IMR-90 (cell line): ENCODE measurements at regions not wholly inside any gene's neighbourhood (a gene's known extent, or its start where the extent isn't known, plus 50 kb on each side); places are given as distances from the start of the nearest gene placed in this dataset.

ENCODE experiments used
- ATAC-seq: fragments of 200-7000 bp; cut with Tn5 transposase; 2 replicates; pipeline ENCODE4 v1.9.1; 2020; ENCODE audit warnings: low read depth, mild to moderate bottlenecking, moderate library complexity
- BruUV-seq: library from RNA; stranded (reverse); fragments of 400-500 nt; replicated peaks from 2 replicates; lab custom pipeline; 2021; lab: Mats Ljungman, UMichigan
- CTCF ChIA-PET: fragments of 300-600 bp; formaldehyde crosslinking; extraction: SDS; loops from one replicate; lab custom pipeline; 2021; ENCODE audit warnings: antibody characterized with exemption; lab: Yijun Ruan, JAX
- POLR2A ChIA-PET: fragments of 300-600 bp; sonication (Branson Sonifier 250); formaldehyde crosslinking; loops from one replicate; lab custom pipeline; 2022; ENCODE audit warnings: antibody characterized with exemption; ENCODE audit not compliant: unreplicated experiment; lab: Charles Lee
- DNase-seq: peaks from one replicate; pipeline ENCODE4 v3.0.0; 2013
- H2AFZ ChIP-seq: replicated peaks from 2 replicates; pipeline ENCODE3; 2013; ENCODE audit warnings: low read length, mild to moderate bottlenecking; ENCODE audit not compliant: poor library complexity
- H2AK5ac ChIP-seq: 2 replicates; pipeline ENCODE4 v1.6.1; 2013; ENCODE audit warnings: low read depth, low read length, inconsistent platforms
- H2AK9ac ChIP-seq: replicated peaks from 2 replicates; pipeline ENCODE3; 2013; ENCODE audit warnings: mild to moderate bottlenecking, low read depth, low read length, moderate library complexity; ENCODE audit not compliant: poor library complexity
- H2BK120ac ChIP-seq: 2 replicates; pipeline ENCODE4 v1.6.1; 2013; ENCODE audit warnings: low read depth, low read length, inconsistent platforms
- H2BK15ac ChIP-seq: 3 replicates; pipeline ENCODE4 v1.6.1; 2013; ENCODE audit warnings: low read depth, low read length, inconsistent platforms
- H2BK20ac ChIP-seq: 2 replicates; pipeline ENCODE4 v1.6.1; 2013; ENCODE audit warnings: low read depth, mild to moderate bottlenecking, inconsistent platforms, low read length, moderate library complexity
- H2BK5ac ChIP-seq: 2 replicates; pipeline ENCODE4 v1.6.1; 2013; ENCODE audit warnings: mild to moderate bottlenecking, low read depth, low read length, inconsistent platforms; ENCODE audit not compliant: poor library complexity, severe bottlenecking
- H3K14ac ChIP-seq: replicated peaks from 2 replicates; pipeline ENCODE4 v1.6.1; 2013; ENCODE audit warnings: low read depth, low read length, inconsistent platforms
- H3K18ac ChIP-seq: 2 replicates; pipeline ENCODE4 v1.6.1; 2013; ENCODE audit warnings: low read depth, low read length, control low read depth
- H3K23ac ChIP-seq: 2 replicates; pipeline ENCODE4 v1.6.1; 2013; ENCODE audit warnings: low read depth, low read length, inconsistent platforms
- H3K27ac ChIP-seq: 2 replicates; pipeline ENCODE4 v1.5.1; 2013; ENCODE audit warnings: mild to moderate bottlenecking, control low read depth, low read length; ENCODE audit not compliant: insufficient read depth
- H3K27me3 ChIP-seq: 2 replicates; pipeline ENCODE4 v1.6.1; 2013; ENCODE audit warnings: low read length; ENCODE audit not compliant: control insufficient read depth, insufficient read depth
- H3K36me3 ChIP-seq: 2 replicates; pipeline ENCODE4 v1.6.1; 2013; ENCODE audit warnings: low read length, mixed read lengths; ENCODE audit not compliant: control insufficient read depth, insufficient read depth
- H3K4ac ChIP-seq: 2 replicates; pipeline ENCODE4 v1.6.1; 2013; ENCODE audit warnings: low read depth, low read length, inconsistent platforms
- H3K4me1 ChIP-seq: 2 replicates; pipeline ENCODE4 v1.6.1; 2013; ENCODE audit warnings: low read length, mixed read lengths; ENCODE audit not compliant: control insufficient read depth, insufficient read depth
- H3K4me2 ChIP-seq: 2 replicates; pipeline ENCODE4 v1.6.1; 2013; ENCODE audit warnings: low read depth, mild to moderate bottlenecking, control low read depth, low read length, moderate library complexity
- H3K4me3 ChIP-seq: 2 replicates; pipeline ENCODE4 v1.5.1; 2013; ENCODE audit warnings: low read depth, mild to moderate bottlenecking, control low read depth, low read length, moderate library complexity; ENCODE audit not compliant: insufficient read depth
- H3K56ac ChIP-seq: 2 replicates; pipeline ENCODE4 v1.6.1; 2013; ENCODE audit warnings: low read length, inconsistent platforms; ENCODE audit not compliant: insufficient read depth; ENCODE audit errors: extremely low read depth
- H3K79me1 ChIP-seq, 2 experiments: 2 replicates each; pipeline ENCODE4 v1.6.1; 2013; ENCODE audit warnings: low read length in 2 of 2, inconsistent platforms in 1 of 2, low read depth in 1 of 2
- H3K9ac ChIP-seq: 2 replicates; pipeline ENCODE4 v1.6.1; 2013; ENCODE audit warnings: low read depth, low read length, control low read depth
- H3K9me1 ChIP-seq: 2 replicates; pipeline ENCODE4 v1.6.1; 2013; ENCODE audit warnings: low read length, inconsistent platforms; ENCODE audit not compliant: insufficient read depth
- H3K9me3 ChIP-seq: 2 replicates; pipeline ENCODE4 v1.6.1; 2013; ENCODE audit warnings: low read length; ENCODE audit not compliant: control insufficient read depth, insufficient read depth
- H4K20me1 ChIP-seq: 2 replicates; pipeline ENCODE4 v1.6.1; 2013; ENCODE audit warnings: low read length, inconsistent platforms; ENCODE audit not compliant: insufficient read depth
- H4K5ac ChIP-seq: 2 replicates; pipeline ENCODE4 v1.6.1; 2013; ENCODE audit warnings: mild to moderate bottlenecking, low read depth, low read length, control low read depth
- H4K8ac ChIP-seq, 2 experiments: 2 replicates each; pipeline ENCODE4 v1.6.1; 2013; ENCODE audit warnings: low read depth in 2 of 2, low read length in 2 of 2, control low read depth in 1 of 2, inconsistent platforms in 1 of 2
- H4K91ac ChIP-seq: 2 replicates; pipeline ENCODE4 v1.6.1; 2013; ENCODE audit warnings: low read depth, low read length, inconsistent platforms; ENCODE audit not compliant: insufficient read depth
- BHLHE40 ChIP-seq: fragments of 150-350 bp; IDR thresholded peaks from 2 replicates; pipeline ENCODE4 v1.6.1; 2016; ENCODE audit warnings: mild to moderate bottlenecking, low read depth, low read length
- CEBPB ChIP-seq: IDR thresholded peaks from 2 replicates; pipeline ENCODE4 v1.6.1; 2012; ENCODE audit warnings: low read depth, low read length, improper control_type of control experiment
- CHD1 ChIP-seq: IDR thresholded peaks from 2 replicates; pipeline ENCODE4 v1.6.1; 2012; ENCODE audit warnings: low read depth, low read length, improper control_type of control experiment
- ELK1 ChIP-seq: fragments of 150-350 bp; IDR thresholded peaks from 2 replicates; pipeline ENCODE4 v1.6.1; 2016; ENCODE audit warnings: low read depth, mild to moderate bottlenecking, low read length, moderate library complexity, borderline replicate concordance
- FOS ChIP-seq: fragments of 150-350 bp; IDR thresholded peaks from 2 replicates; pipeline ENCODE4 v1.6.1; 2016; ENCODE audit warnings: low read depth, low read length
- MAFK ChIP-seq: IDR thresholded peaks from 2 replicates; pipeline ENCODE4 v1.6.1; 2012; ENCODE audit warnings: low read depth, low read length, improper control_type of control experiment
- MAZ ChIP-seq: IDR thresholded peaks from 2 replicates; pipeline ENCODE4 v1.6.1; 2012; ENCODE audit warnings: low read depth, mild to moderate bottlenecking, low read length, improper control_type of control experiment, moderate library complexity, borderline replicate concordance
- MXI1 ChIP-seq: IDR thresholded peaks from 2 replicates; pipeline ENCODE4 v1.6.1; 2012; ENCODE audit warnings: low read depth, mild to moderate bottlenecking, low read length, moderate library complexity, borderline replicate concordance
- NFE2L2 ChIP-seq: fragments of 150-350 bp; IDR thresholded peaks from 2 replicates; pipeline ENCODE4 v1.6.1; 2016; ENCODE audit warnings: low read depth, mild to moderate bottlenecking, low read length
- POLR2A ChIP-seq: IDR thresholded peaks from 2 replicates; pipeline ENCODE4 v1.6.1; 2012; ENCODE audit warnings: mild to moderate bottlenecking, low read depth, low read length
- RAD21 ChIP-seq: IDR thresholded peaks from 2 replicates; pipeline ENCODE4 v1.6.1; 2012; ENCODE audit warnings: low read length, improper control_type of control experiment
- RCOR1 ChIP-seq: IDR thresholded peaks from 2 replicates; pipeline ENCODE4 v1.6.1; 2012; ENCODE audit warnings: mild to moderate bottlenecking, low read length, improper control_type of control experiment; ENCODE audit not compliant: insufficient replicate concordance
- USF2 ChIP-seq: fragments of 150-350 bp; IDR thresholded peaks from 2 replicates; pipeline ENCODE4 v1.6.1; 2017; ENCODE audit warnings: mild to moderate bottlenecking, antibody characterized with exemption, low read length, low read depth
- WGBS, 2 experiments: methylation state at CpG; one replicate each; pipeline versions ENCODE4 v1.1.5 to v1.1.7; 2013; ENCODE audit warnings: missing lambda C conversion rate in 2 of 2; ENCODE audit not compliant: insufficient read length in 1 of 2; ENCODE audit errors: extremely low coverage in 2 of 2; 5-methylcytosine and 5-hydroxymethylcytosine counted together
- dilution Hi-C: fragments of 300-500 bp; cut with HindIII; formaldehyde crosslinking; loops from one replicate; pipeline ENCODE4 v1.14.3; 2018; ENCODE audit warnings: low sequenced_read_pairs; ENCODE audit not compliant: unreplicated experiment
- in situ Hi-C: fragments of 300-500 bp; cut with MboI; formaldehyde crosslinking; loops from 3 replicates; pipeline ENCODE4 v1.14.3; 2019; ENCODE audit warnings: low sequenced_read_pairs, inconsistent platforms, mixed read lengths
- intact Hi-C: fragments of 100-400 bp; cut with micrococcal nuclease; formaldehyde crosslinking; loops from 2 replicates; pipeline ENCODE4 v1.10.0; 2022

GRCh38 chr3:159148466-159148865, 346.6 kb downstream of the MFSD1 start:
- Histone ChIP-seq H3K9me1 (no peaks in the 10 kb centered on the region), H4K91ac (no peak overlapping the region), H4K20me1 (no peaks in the 10 kb centered on the region), H3K9ac (no peak overlapping the region), H2BK20ac (no peak overlapping the region), H3K9me3 (no peaks in the 10 kb centered on the region; the same call in 1 of the 2 replicates), H3K36me3 (no peaks in the 10 kb centered on the region), H4K8ac (no peak overlapping the region), H2BK5ac (no peak overlapping the region), H3K79me1 (no peaks in the 10 kb centered on the region), H2AK9ac (no peak overlapping the region), H3K14ac (no peak overlapping the region), H2AK5ac (no peak overlapping the region), H4K5ac (no peak overlapping the region), H3K18ac (no peak overlapping the region), H2AFZ (no peak overlapping the region), H2BK15ac (no peak overlapping the region), H2BK120ac (no peak overlapping the region), H3K27ac (no peak overlapping the region), H3K4me3 (no peak overlapping the region), H3K23ac (no peak overlapping the region), H3K4ac (no peak overlapping the region), H3K27me3 (no peaks in the 10 kb centered on the region), H3K4me2 (no peak overlapping the region), H3K56ac (no peak overlapping the region), H3K4me1 (no peaks in the 10 kb centered on the region)
- intact Hi-C loops = no loop called here
- CTCF ChIA-PET = no interaction called here
- ATAC-seq (no peak), DNase-seq (no peak)
- in situ Hi-C loops = no loop called here
- dilution Hi-C loops = no loop called here
- TF ChIP-seq RAD21 (no peak), RCOR1 (no peak), USF2 (no peak), MAZ (no peak), POLR2A (no peak), MAFK (no peak), CEBPB (no peak), MXI1 (no peak), NFE2L2 (no peak), ELK1 (no peak), BHLHE40 (no peak), FOS (no peak), CHD1 (no peak)
- no CpG with 5 or more reads among the region's 1 CpG for WGBS, 2 experiments
- POLR2A ChIA-PET = no interaction called here
- no TSS peak for BruUV-seq
